Upper lobe of left lung (tissue), 6 donors: ENCODE measurements at regions not wholly inside any gene's neighbourhood (a gene's known extent, or its start where the extent isn't known, plus 50 kb on each side); places are given as distances from the start of the nearest gene placed in this dataset.
A peak's percentile ranks its signal among the peaks of the same experiment; 100 is the strongest.

Experiments used
- ATAC-seq, 2 donors: fragments of 200-7000 bp; cut with Tn5 transposase; one replicate each; pipeline ENCODE4 v1.9.1; 2022; ENCODE audit warnings: mild to moderate bottlenecking in 2 of 2, moderate library complexity in 2 of 2; ENCODE audit not compliant: low FRiP score in 2 of 2
- DNase-seq, 2 donors: peaks; one replicate each; pipeline ENCODE4 v3.0.0-alpha.2; 2019 to 2020
- H3K27ac ChIP-seq, 4 donors: fragments of 200-600 bp; sonication (generic); one replicate each; pipeline ENCODE4 v1.5.1; 2016 to 2019
- H3K27me3 ChIP-seq, 4 donors: fragments of 200-600 bp; sonication (generic); one replicate each; pipeline ENCODE4 v1.5.1; 2017 to 2019
- H3K36me3 ChIP-seq, 4 donors: fragments of 200-600 bp; sonication (generic); one replicate each; pipeline ENCODE4 v1.5.1; 2016 to 2019
- H3K4me1 ChIP-seq, 4 donors: fragments of 200-600 bp; sonication (generic); one replicate each; pipeline ENCODE4 v1.5.1; 2018 to 2019
- H3K4me3 ChIP-seq, 4 donors: fragments of 200-600 bp; sonication (generic); one replicate each; pipeline ENCODE4 v1.5.1; 2017 to 2019; ENCODE audit warnings: mild to moderate bottlenecking in 2 of 4, moderate library complexity in 1 of 4
- H3K9me3 ChIP-seq, 4 donors: fragments of 200-600 bp; sonication (generic); one replicate each; pipeline ENCODE4 v1.5.1; 2018 to 2019
- CTCF ChIP-seq, 6 experiments: fragments of 450-650 bp in 4 of 6; fragments of 200-600 bp in 2 of 6; sonication (generic) in 2 of 6; IDR thresholded peaks; one replicate each; pipeline ENCODE4 v1.5.1; 2016 to 2019; ENCODE audit warnings: antibody characterized with exemption in 6 of 6
- EP300 ChIP-seq, 4 donors: sonication (generic); formaldehyde crosslinking; IDR thresholded peaks; one replicate each; pipeline ENCODE4 v1.5.1; 2017; ENCODE audit warnings: antibody characterized with exemption in 4 of 4, control low read depth in 2 of 4
- POLR2A ChIP-seq, 4 donors: fragments of 450-650 bp; IDR thresholded peaks; one replicate each; pipeline ENCODE4 v1.5.1; 2016 to 2017; ENCODE audit warnings: antibody characterized with exemption in 4 of 4, mild to moderate bottlenecking in 2 of 4
- POLR2AphosphoS5 ChIP-seq, 2 donors: sonication (generic); formaldehyde crosslinking; IDR thresholded peaks; one replicate each; pipeline ENCODE4 v1.5.1; 2017; ENCODE audit warnings: antibody characterized with exemption in 2 of 2
- WGBS, 2 donors: methylation state at CpG; one replicate each; pipeline ENCODE4 v1.1.5; 2017 to 2018; 5-methylcytosine and 5-hydroxymethylcytosine counted together
- donor health status: DM: no; HTN: no; CAD: no; lungs with moderate emphysema.
- donor health status: DM: no; HTN: yes; CAD: no; lungs with severe emphysema.

GRCh38 chr2:21253311-21254027 is 129.7 kb downstream of the TDRD15 start:
- H3K9me3 ChIP-seq, result no peaks in the 10 kb centered on the region
- TF ChIP-seq CTCF (IDR thresholded peaks at IDR 0.05), result no peak
- TF ChIP-seq POLR2A (IDR thresholded peaks at IDR 0.05), result no peak
- TF ChIP-seq POLR2AphosphoS5 (IDR thresholded peaks at IDR 0.05), result no peak
- TF ChIP-seq EP300 (IDR thresholded peaks at IDR 0.05), result no peak
- ATAC-seq (no peak), DNase-seq (no peak)
- H3K4me1 ChIP-seq, result no peaks in the 10 kb centered on the region
- H3K27ac ChIP-seq, result no peak overlapping the region
- no peak overlapping the region for H3K4me3 ChIP-seq
- H3K36me3 ChIP-seq, result no peaks in the 10 kb centered on the region
- H3K27me3 ChIP-seq, result no peaks in the 10 kb centered on the region
- WGBS, 2 donors, result 78 to 86% methylated on average over 3 of the region's 3 CpGs

- Histone ChIP-seq H3K36me3 (no peaks in the 10 kb centered on the region), H3K9me3 (no peaks in the 10 kb centered on the region), H3K27ac (no peak overlapping the region), H3K27me3 (no peaks in the 10 kb centered on the region), H3K4me3 (no peak overlapping the region), H3K4me1 (no peaks in the 10 kb centered on the region)
- ATAC-seq (no peak), DNase-seq (no peak)
- no peak for TF ChIP-seq POLR2AphosphoS5 (IDR thresholded peaks at IDR 0.05)
- no peak for TF ChIP-seq CTCF (IDR thresholded peaks at IDR 0.05)
- TF ChIP-seq EP300 (IDR thresholded peaks at IDR 0.05), result no peak
- no peak for TF ChIP-seq POLR2A (IDR thresholded peaks at IDR 0.05)
- WGBS, 2 donors, result 86 to 88% methylated on average over 6 of the region's 6 CpGs
These were observed 130.6 kb downstream of the TDRD15 start for GRCh38 chr2:21254170-21254965.

GRCh38 chr2:21256006-21256405 is 132.2 kb downstream of the TDRD15 start:
- no peaks in the 10 kb centered on the region for H3K9me3 ChIP-seq
- TF ChIP-seq POLR2A (IDR thresholded peaks at IDR 0.05) (no peak), POLR2AphosphoS5 (IDR thresholded peaks at IDR 0.05) (no peak), EP300 (IDR thresholded peaks at IDR 0.05) (no peak), CTCF (IDR thresholded peaks at IDR 0.05) (no peak)
- H3K4me1 ChIP-seq, result no peaks in the 10 kb centered on the region
- H3K4me3 ChIP-seq, result no peak overlapping the region
- no peak overlapping the region for H3K27ac ChIP-seq
- no peaks in the 10 kb centered on the region for H3K27me3 ChIP-seq
- ATAC-seq (peak; percentile 34 to 86), DNase-seq (peak in 1 of 2 donors; percentile 55)
- no peaks in the 10 kb centered on the region for H3K36me3 ChIP-seq
- WGBS, 2 donors, result 31 to 43% methylated on average over 5 of the region's 5 CpGs

GRCh38 chr2:21257621-21258020 is 133.9 kb downstream of the TDRD15 start:
- ATAC-seq, result no peak
- 68 to 78% methylated on average over 2 of the region's 2 CpGs for WGBS, 2 donors
- DNase-seq, result no peak
- Histone ChIP-seq H3K27me3 (no peaks in the 10 kb centered on the region), H3K36me3 (no peaks in the 10 kb centered on the region), H3K4me1 (no peaks in the 10 kb centered on the region), H3K4me3 (no peak overlapping the region), H3K9me3 (no peaks in the 10 kb centered on the region), H3K27ac (no peak overlapping the region)
- TF ChIP-seq CTCF (IDR thresholded peaks at IDR 0.05) (no peak), POLR2AphosphoS5 (IDR thresholded peaks at IDR 0.05) (no peak), EP300 (IDR thresholded peaks at IDR 0.05) (no peak), POLR2A (IDR thresholded peaks at IDR 0.05) (no peak)
